Transverse colon (tissue), 4 donors: ENCODE measurements at regions not wholly inside any gene's neighbourhood (a gene's known extent, or its start where the extent isn't known, plus 50 kb on each side); places are given as distances from the start of the nearest gene placed in this dataset.

Source experiments
- DNase-seq: peaks from one replicate; pipeline ENCODE4 v3.0.0-alpha.2; 2019
- H3K27ac ChIP-seq, 4 donors: fragments of 200-600 bp; sonication (generic); 2 replicates each; pipeline ENCODE4 v1.5.1; 2016 to 2018; ENCODE audit warnings: inconsistent platforms in 4 of 4
- H3K27me3 ChIP-seq: fragments of 200-600 bp; sonication (generic); 2 replicates; pipeline ENCODE4 v1.5.1; 2017; ENCODE audit warnings: inconsistent platforms
- H3K36me3 ChIP-seq, 4 donors: fragments of 200-600 bp; sonication (generic); 2 replicates each; pipeline ENCODE4 v1.5.1; 2017 to 2019; ENCODE audit warnings: inconsistent platforms in 4 of 4
- H3K4me1 ChIP-seq, 4 donors: fragments of 200-600 bp; sonication (generic); 2 replicates each; pipeline ENCODE4 v1.5.1; 2017 to 2020; ENCODE audit warnings: inconsistent platforms in 4 of 4
- H3K4me3 ChIP-seq, 4 donors: fragments of 200-600 bp; sonication (generic); 1 replicate in 1 of 4; 2 replicates in 3 of 4; pipeline versions ENCODE4 v1.5.1 to v1.6.1; 2017 to 2019; ENCODE audit warnings: inconsistent platforms in 4 of 4
- H3K9me3 ChIP-seq, 2 donors: fragments of 200-600 bp; sonication (generic); 2 replicates each; pipeline ENCODE4 v1.5.1; 2017 to 2019; ENCODE audit warnings: inconsistent platforms in 2 of 2
- EP300 ChIP-seq: sonication (generic); formaldehyde crosslinking; IDR thresholded peaks from one replicate; pipeline ENCODE4 v1.6.1; 2017; ENCODE audit warnings: antibody characterized with exemption, low read depth
- POLR2A ChIP-seq: fragments of 450-650 bp; IDR thresholded peaks from one replicate; pipeline ENCODE4 v1.6.1; 2016; ENCODE audit warnings: antibody characterized with exemption, mild to moderate bottlenecking, moderate library complexity
- POLR2AphosphoS5 ChIP-seq, 3 donors: sonication (generic); formaldehyde crosslinking; IDR thresholded peaks; one replicate each; pipeline ENCODE4 v1.6.1; 2016; ENCODE audit warnings: antibody characterized with exemption in 3 of 3
- WGBS, 2 donors: methylation state at CpG; one replicate each; pipeline ENCODE4 v1.1.5; 2018; ENCODE audit warnings: low coverage in 1 of 2; 5-methylcytosine and 5-hydroxymethylcytosine counted together
- in situ Hi-C, 4 donors: fragments of 200-750 bp; cut with MboI; loops; one replicate each; pipeline versions ENCODE4 v1.15.0 to v1.15.1; 2017; ENCODE audit warnings: low sequenced_read_pairs in 3 of 4, low pct_ligation_motif_present in 1 of 4, low pct_unique_long_range_greater_than_20kb in 1 of 4
- intact Hi-C: fragments of 100-400 bp; cut with DNase I; formaldehyde crosslinking; loops from one replicate; pipeline ENCODE4 v1.15.1; 2023; ENCODE audit warnings: low total_unique reads
- TF ChIP-seq, protein P1 (sequence below), 5 experiments: fragments of 200-600 bp in 3 of 5; fragments of 450-650 bp in 2 of 5; sonication (generic) in 3 of 5; IDR thresholded peaks; 1 replicate in 2 of 5; 2 replicates in 3 of 5; pipeline ENCODE4 v1.5.1; 2016 to 2017; ENCODE audit warnings: antibody characterized with exemption in 5 of 5, inconsistent platforms in 3 of 5, mild to moderate bottlenecking in 2 of 5, moderate library complexity in 1 of 5

DNA sequence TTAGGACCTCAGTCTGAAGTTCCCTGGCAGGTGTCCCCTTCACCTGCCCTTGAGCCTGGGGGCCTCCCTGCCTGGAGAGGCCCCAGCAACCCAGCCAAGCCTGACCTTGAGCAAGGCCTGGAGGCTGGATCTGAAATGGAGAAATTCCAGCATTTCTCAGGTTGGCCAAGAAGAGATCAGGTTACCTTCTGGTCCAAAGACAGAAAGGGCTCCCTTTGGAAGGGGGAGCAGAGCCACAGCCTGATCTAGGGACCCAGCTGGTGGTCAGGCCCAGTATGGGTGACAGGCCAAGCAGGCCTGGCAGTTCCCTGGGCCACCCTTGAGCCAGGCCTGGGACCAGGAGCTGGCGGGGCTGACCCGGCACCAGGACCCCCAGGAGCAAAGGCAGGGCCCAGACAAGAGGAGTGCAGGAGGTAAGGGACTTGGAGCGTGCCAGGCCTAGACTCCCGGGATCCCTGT is 82.8 kb downstream of the TNFAIP2 start:
- intact Hi-C loops (no loop called here), in situ Hi-C loops (no loop called here)
- Histone ChIP-seq H3K27ac (peak overlapping the region; percentile 76 to 86 (median 80)), H3K27me3 (peaks cover 51% of the 10 kb centered on the region), H3K4me1 (peaks cover 0 to 12% (median 5%) of the 10 kb centered on the region in 4 donors), H3K4me3 (peak overlapping the region in 1 of 4 donors; percentile 48), H3K9me3 (peaks cover 9 to 14% of the 10 kb centered on the region in 2 donors), H3K36me3 (no peaks in the 10 kb centered on the region)
- 96% methylated on average over 4 of the region's 4 CpGs; no CpG with 5 or more reads in 1 of the 2 donors for WGBS, 2 donors
- no peak for TF ChIP-seq POLR2AphosphoS5 (IDR thresholded peaks at IDR 0.05)
- TF ChIP-seq EP300 = no peak
- no peak for TF ChIP-seq POLR2A
- TF ChIP-seq, protein P1, sequence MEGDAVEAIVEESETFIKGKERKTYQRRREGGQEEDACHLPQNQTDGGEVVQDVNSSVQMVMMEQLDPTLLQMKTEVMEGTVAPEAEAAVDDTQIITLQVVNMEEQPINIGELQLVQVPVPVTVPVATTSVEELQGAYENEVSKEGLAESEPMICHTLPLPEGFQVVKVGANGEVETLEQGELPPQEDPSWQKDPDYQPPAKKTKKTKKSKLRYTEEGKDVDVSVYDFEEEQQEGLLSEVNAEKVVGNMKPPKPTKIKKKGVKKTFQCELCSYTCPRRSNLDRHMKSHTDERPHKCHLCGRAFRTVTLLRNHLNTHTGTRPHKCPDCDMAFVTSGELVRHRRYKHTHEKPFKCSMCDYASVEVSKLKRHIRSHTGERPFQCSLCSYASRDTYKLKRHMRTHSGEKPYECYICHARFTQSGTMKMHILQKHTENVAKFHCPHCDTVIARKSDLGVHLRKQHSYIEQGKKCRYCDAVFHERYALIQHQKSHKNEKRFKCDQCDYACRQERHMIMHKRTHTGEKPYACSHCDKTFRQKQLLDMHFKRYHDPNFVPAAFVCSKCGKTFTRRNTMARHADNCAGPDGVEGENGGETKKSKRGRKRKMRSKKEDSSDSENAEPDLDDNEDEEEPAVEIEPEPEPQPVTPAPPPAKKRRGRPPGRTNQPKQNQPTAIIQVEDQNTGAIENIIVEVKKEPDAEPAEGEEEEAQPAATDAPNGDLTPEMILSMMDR (IDR thresholded peaks at IDR 0.05) = no peak
- DNase-seq = no peak

DNA sequence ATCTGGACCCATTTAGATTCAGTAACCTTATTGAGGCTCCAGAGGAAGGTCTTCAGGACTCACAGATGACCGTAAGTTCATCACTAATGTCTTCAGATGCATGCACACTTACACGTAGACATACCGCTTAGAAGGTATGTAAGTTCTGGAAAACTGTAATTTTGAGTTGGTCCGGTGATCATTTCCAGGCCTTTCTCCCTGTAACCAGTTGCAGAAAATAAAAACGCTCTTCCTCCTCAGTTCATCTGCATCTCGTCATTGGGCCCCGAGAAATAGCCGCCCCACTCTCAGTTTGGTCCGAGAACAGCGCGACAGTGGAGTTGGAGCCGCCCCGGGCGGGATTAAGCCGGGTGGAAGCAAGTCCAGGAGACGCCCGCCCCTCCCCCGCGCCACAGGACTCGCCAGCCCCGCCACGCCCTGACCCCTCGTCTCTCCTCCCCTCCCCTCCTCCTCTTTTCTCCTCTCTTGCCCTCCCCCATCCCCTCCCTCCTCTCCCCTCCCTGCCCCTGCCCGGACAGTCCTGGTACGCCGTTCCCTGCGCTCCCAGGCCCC is 83.7 kb downstream of the TNFAIP2 start:
- intact Hi-C loops = no loop called here
- H3K27ac ChIP-seq = peak overlapping the region; percentile 76 to 86 (median 80)
- peak overlapping the region; percentile 14 to 48 (median 31) for H3K4me3 ChIP-seq
- peaks cover 0 to 12% (median 5%) of the 10 kb centered on the region in 4 donors for H3K4me1 ChIP-seq
- WGBS, 2 donors = 44 to 82% methylated on average over 3 to 26 of the region's 27 CpGs
- in situ Hi-C loops = no loop called here
- TF ChIP-seq EP300 (no peak), POLR2A (peak; percentile 40)
- peaks cover 9 to 14% of the 10 kb centered on the region in 2 donors for H3K9me3 ChIP-seq
- peaks cover 53% of the 10 kb centered on the region for H3K27me3 ChIP-seq
- H3K36me3 ChIP-seq = no peaks in the 10 kb centered on the region
- DNase-seq = peak; percentile 68

DNA sequence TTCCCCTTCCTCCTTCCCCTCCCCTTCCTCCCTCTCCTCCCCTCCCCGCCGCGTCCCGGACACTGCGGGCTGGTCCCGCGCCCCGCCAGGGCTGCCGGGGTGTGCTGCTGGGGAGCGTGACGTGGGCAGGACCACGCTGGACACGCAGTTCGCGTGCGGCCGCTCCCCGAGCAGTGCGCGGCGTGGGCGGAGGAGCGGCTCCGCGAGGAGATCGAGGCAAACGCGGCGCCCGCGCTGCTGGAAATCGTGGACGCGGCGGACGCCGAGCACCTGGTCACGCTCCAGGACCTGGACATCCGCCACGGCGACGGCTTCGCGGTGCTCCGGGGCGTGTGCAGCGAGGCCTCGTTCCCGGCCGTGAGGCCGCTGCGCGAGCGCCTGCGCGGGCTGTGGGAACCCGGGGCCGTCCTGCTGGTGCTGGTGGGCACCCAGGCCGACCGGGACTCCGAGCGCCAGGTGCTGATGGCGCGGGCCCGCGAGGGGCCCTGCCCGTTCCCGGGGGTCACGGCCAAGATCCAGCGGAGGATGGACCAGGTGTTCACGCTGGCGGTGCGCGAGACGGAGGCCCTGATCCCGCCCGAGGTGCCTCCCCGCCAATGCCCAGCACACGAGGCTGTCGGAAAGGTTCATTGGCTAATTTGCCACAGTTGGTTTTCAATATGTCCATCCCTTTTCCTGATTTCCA is 84.3 kb downstream of the TNFAIP2 start:
- intact Hi-C loops = no loop called here
- Histone ChIP-seq H3K4me3 (peak overlapping the region; percentile 14 to 48 (median 31)), H3K9me3 (peaks cover 9 to 14% of the 10 kb centered on the region in 2 donors), H3K27me3 (peaks cover 53% of the 10 kb centered on the region), H3K4me1 (peaks cover 0 to 12% (median 5%) of the 10 kb centered on the region in 4 donors), H3K27ac (peak overlapping the region; percentile 76 to 86 (median 80)), H3K36me3 (no peaks in the 10 kb centered on the region)
- no peak for DNase-seq
- in situ Hi-C loops = no loop called here
- 21 to 33% methylated on average over 5 to 51 of the region's 80 CpGs for WGBS, 2 donors
- TF ChIP-seq EP300 (no peak), POLR2A (peak; percentile 41), POLR2AphosphoS5 (IDR thresholded peaks at IDR 0.05) (peak in 2 of 3 donors; percentile 27 to 50)

DNA sequence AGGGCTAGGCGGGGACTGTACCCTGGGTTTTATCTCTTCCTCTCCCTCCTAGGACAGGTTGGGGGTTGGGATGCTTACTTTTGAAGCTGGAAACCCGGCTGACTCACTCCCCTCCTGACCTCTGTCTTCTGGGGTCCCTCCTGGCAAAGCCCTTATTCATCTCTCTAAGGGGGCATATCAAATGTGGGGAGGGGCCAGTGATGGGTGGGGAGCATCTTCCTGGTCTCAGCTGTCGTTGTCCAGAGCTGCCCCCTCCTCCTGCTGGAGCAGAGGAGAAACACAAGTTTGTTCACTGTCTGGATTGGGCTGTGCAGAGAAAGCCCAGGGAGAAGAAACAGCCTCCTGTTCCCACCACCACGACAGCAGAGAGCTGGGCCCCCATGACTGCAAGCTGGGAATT is 85.8 kb downstream of the TNFAIP2 start:
- WGBS, 2 donors = 43 to 49% methylated on average over 2 to 4 of the region's 4 CpGs
- peaks cover 51% of the 10 kb centered on the region for H3K27me3 ChIP-seq
- H3K4me3 ChIP-seq = no peak overlapping the region
- peaks cover 0 to 12% (median 5%) of the 10 kb centered on the region in 4 donors for H3K4me1 ChIP-seq
- no peaks in the 10 kb centered on the region for H3K36me3 ChIP-seq
- H3K27ac ChIP-seq = peak overlapping the region; percentile 76 to 86 (median 80)
- intact Hi-C loops (no loop called here), in situ Hi-C loops (no loop called here)
- H3K9me3 ChIP-seq = peaks cover 9 to 13% of the 10 kb centered on the region in 2 donors
- TF ChIP-seq POLR2AphosphoS5 (IDR thresholded peaks at IDR 0.05) (no peak), EP300 (no peak), POLR2A (no peak)
- TF ChIP-seq, protein P1 (IDR thresholded peaks at IDR 0.05) = no peak
- DNase-seq = no peak

DNA sequence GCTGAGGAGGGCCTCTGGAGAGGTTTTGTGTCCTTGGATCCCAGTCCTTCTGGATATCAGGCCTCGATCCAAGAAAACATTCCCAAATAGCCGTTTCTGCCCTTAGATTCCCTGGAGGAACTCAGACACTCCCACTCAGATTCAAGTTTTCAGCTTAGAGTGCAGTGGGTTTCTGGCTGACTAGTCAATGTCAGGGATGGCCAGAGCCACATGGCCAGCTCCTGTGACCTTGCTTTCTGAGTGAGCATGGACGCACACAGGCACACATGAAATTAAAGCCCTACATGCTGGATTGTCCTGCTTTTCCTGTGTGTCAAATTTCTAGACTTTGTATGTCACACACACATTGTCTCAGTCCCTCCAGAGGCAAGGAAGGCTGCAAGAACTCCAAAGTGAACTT is 86.2 kb downstream of the TNFAIP2 start:
- H3K27me3 ChIP-seq = peaks cover 51% of the 10 kb centered on the region
- no peak overlapping the region for H3K4me3 ChIP-seq
- peaks cover 8% of the 10 kb centered on the region in 2 donors for H3K9me3 ChIP-seq
- no peak for DNase-seq
- peak overlapping the region; percentile 76 to 86 (median 80) for H3K27ac ChIP-seq
- no peaks in the 10 kb centered on the region for H3K36me3 ChIP-seq
- in situ Hi-C loops (no loop called here), intact Hi-C loops (no loop called here)
- TF ChIP-seq POLR2AphosphoS5 (IDR thresholded peaks at IDR 0.05) (no peak), EP300 (no peak), POLR2A (no peak)
- TF ChIP-seq, protein P1 (IDR thresholded peaks at IDR 0.05) = no peak
- 63% methylated on average over 3 of the region's 3 CpGs; no CpG with 5 or more reads in 1 of the 2 donors for WGBS, 2 donors
- peaks cover 0 to 12% (median 5%) of the 10 kb centered on the region in 4 donors for H3K4me1 ChIP-seq
